CD4-positive, CD25-positive, alpha-beta regulatory T cell (primary cell): ENCODE measurements at regions not wholly inside any gene's neighbourhood (a gene's known extent, or its start where the extent isn't known, plus 50 kb on each side); places are given as distances from the start of the nearest gene placed in this dataset.

ENCODE experiments used
- ATAC-seq, 2 donors: fragments of 150-1000 bp; cut with Tn5 transposase; one replicate each; pipeline ENCODE4 v1.10.0; 2021; ENCODE audit warnings: low read depth in 2 of 2, moderate number of reproducible peaks in 2 of 2, moderate library complexity in 1 of 2
- DNase-seq, 3 donors: peaks; one replicate each; pipeline versions ENCODE4 v3.0.0 to v3.0.0-alpha.2; 2012 to 2022; ENCODE audit warnings: mixed read lengths in 1 of 3
- H3K27ac ChIP-seq: one replicate; pipeline ENCODE4 v1.7.0; 2013; ENCODE audit warnings: mild to moderate bottlenecking, low read length; ENCODE audit not compliant: insufficient read depth, poor library complexity, severe bottlenecking
- H3K27me3 ChIP-seq: one replicate; pipeline ENCODE4 v1.7.0; 2013; ENCODE audit warnings: low read length; ENCODE audit not compliant: control insufficient read depth, insufficient read depth
- H3K36me3 ChIP-seq: one replicate; pipeline ENCODE4 v1.7.0; 2013; ENCODE audit warnings: mild to moderate bottlenecking, low read length, moderate library complexity; ENCODE audit not compliant: control insufficient read depth, insufficient read depth
- H3K4me1 ChIP-seq: 2 replicates; pipeline ENCODE4 v1.7.0; 2013; ENCODE audit warnings: mild to moderate bottlenecking, low read length; ENCODE audit not compliant: insufficient read depth, control insufficient read depth, poor library complexity, severe bottlenecking
- H3K4me3 ChIP-seq: one replicate; pipeline ENCODE4 v1.7.0; 2013; ENCODE audit warnings: low read depth, mild to moderate bottlenecking, low read length, moderate library complexity
- H3K9me3 ChIP-seq, 2 experiments: 1 replicate in 1 of 2; 2 replicates in 1 of 2; pipeline ENCODE4 v1.7.0; 2013; ENCODE audit warnings: low read length in 2 of 2, mild to moderate bottlenecking in 1 of 2, moderate library complexity in 1 of 2; ENCODE audit not compliant: control insufficient read depth in 2 of 2
- H3K27ac Mint-ChIP-seq, 3 donors: one replicate each; pipeline ENCODE4 v1.8.0; 2020 to 2022; ENCODE audit warnings: mild to moderate bottlenecking in 3 of 3, mixed read lengths in 3 of 3, moderate library complexity in 2 of 3
- H3K27me3 Mint-ChIP-seq: one replicate; pipeline ENCODE4 v1.8.0; 2022; ENCODE audit warnings: mild to moderate bottlenecking, mixed read lengths
- H3K36me3 Mint-ChIP-seq: one replicate; pipeline ENCODE4 v1.8.0; 2020; ENCODE audit warnings: mixed read lengths
- H3K4me1 Mint-ChIP-seq, 4 donors: one replicate each; pipeline ENCODE4 v1.8.0; 2020 to 2022; ENCODE audit warnings: mixed read lengths in 4 of 4, mild to moderate bottlenecking in 1 of 4
- H3K4me3 Mint-ChIP-seq, 4 donors: one replicate each; pipeline ENCODE4 v1.8.0; 2020 to 2022; ENCODE audit warnings: mild to moderate bottlenecking in 4 of 4, mixed read lengths in 4 of 4, moderate library complexity in 3 of 4
- H3K9me3 Mint-ChIP-seq, 7 donors: one replicate each; pipeline ENCODE4 v1.8.0; 2020 to 2022; ENCODE audit warnings: mixed read lengths in 7 of 7, mild to moderate bottlenecking in 3 of 7, moderate library complexity in 2 of 7

DNA sequence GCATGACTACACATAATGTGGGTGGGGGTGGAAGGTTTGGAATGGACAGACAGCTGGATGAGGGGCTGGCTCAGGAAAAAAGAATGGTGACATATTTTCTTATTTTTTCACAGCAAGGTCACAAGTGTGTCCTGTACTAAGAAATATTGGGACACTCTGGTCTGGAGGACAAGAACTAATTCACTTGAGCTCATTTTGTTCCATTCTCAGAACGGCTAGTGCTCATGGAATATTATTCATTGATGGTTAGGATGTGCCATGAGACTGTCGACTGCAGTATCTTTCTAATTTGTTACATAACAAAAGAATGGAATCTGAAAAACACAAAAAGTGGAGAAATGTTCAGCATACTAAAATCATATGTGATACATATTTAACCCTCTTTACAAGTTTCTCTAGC is 149.5 kb downstream of the BMP4 start:
- H3K27ac ChIP-seq: no peak overlapping the region
- Mint-ChIP-seq H3K4me1 (no peaks in the 10 kb centered on the region), H3K27me3 (no peaks in the 10 kb centered on the region), H3K9me3 (peaks cover 3 to 15% (median 5%) of the 10 kb centered on the region in 7 donors), H3K36me3 (no peaks in the 10 kb centered on the region), H3K27ac (no peak overlapping the region), H3K4me3 (no peak overlapping the region)
- no peaks in the 10 kb centered on the region for H3K36me3 ChIP-seq
- no peaks in the 10 kb centered on the region for H3K27me3 ChIP-seq
- no peak for DNase-seq
- no peaks in the 10 kb centered on the region for H3K9me3 ChIP-seq
- ATAC-seq: no peak
- H3K4me3 ChIP-seq: no peak overlapping the region
- no peaks in the 10 kb centered on the region for H3K4me1 ChIP-seq

DNA sequence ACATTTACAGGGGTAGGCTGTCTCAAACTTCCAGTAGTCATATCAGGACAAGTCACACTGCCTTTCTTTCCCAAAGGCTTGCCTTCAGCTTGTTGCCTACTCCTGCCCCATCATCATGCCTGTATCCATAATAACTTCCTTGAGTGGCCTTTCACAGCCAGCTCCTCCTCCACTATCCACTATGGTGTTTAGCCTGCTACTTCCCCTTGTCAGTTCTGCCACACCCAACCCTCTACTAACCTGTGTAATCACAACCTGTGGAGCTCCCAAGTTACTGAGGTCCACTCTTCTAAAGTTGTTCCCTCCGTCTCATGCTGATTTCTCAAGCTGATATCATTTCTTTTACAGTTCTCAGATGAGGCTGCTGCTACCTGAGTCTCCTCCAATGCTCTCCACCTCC is 159.9 kb downstream of the BMP4 start:
- Mint-ChIP-seq H3K4me1 (no peaks in the 10 kb centered on the region), H3K27ac (no peak overlapping the region), H3K36me3 (no peaks in the 10 kb centered on the region), H3K27me3 (no peaks in the 10 kb centered on the region), H3K9me3 (peaks cover 0 to 7% (median 2%) of the 10 kb centered on the region in 7 donors), H3K4me3 (no peak overlapping the region)
- no peaks in the 10 kb centered on the region for H3K36me3 ChIP-seq
- no peaks in the 10 kb centered on the region for H3K4me1 ChIP-seq
- H3K27me3 ChIP-seq: no peaks in the 10 kb centered on the region
- DNase-seq (no peak), ATAC-seq (no peak)
- no peaks in the 10 kb centered on the region for H3K9me3 ChIP-seq
- H3K27ac ChIP-seq: no peak overlapping the region
- no peak overlapping the region for H3K4me3 ChIP-seq

DNA sequence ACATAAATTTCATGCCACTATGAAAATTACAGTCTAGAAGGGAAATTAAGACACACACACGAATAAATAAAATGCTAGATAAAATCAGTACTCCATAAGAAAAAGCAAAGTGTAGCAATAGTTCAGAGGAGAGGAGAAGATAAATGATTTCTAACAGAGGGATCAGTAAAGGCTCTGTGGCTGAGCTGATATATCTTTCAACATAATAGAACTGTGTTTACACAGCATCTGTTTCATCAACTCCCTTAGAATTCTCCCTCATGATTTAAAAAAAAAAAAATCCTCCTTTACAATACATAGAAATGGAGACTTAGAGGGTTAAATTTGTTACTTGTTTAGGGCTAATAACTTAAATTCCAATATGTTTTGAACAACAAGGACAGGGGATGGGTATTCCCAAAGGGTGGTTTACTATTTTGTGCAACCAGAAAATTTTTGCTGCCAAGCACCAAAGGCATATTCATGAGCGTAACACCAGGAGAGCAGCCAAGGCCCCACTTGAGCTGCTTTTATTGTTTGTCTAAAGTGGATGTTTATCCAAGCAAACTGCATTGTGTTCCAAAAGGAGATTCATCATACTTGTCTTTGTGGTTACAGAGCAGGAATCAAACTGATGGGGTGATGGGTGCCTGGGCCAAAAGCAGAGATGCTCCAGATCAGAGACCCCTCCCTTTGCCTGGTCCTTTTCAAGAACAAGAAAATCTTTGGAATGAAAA is 162.7 kb downstream of the BMP4 start:
- no peaks in the 10 kb centered on the region for H3K9me3 ChIP-seq
- no peaks in the 10 kb centered on the region for H3K9me3 Mint-ChIP-seq
- no peaks in the 10 kb centered on the region for H3K27me3 ChIP-seq
- H3K36me3 ChIP-seq: no peaks in the 10 kb centered on the region
- H3K4me3 Mint-ChIP-seq: no peak overlapping the region
- peak overlapping the region in 1 of 3 donors; percentile 38 for H3K27ac Mint-ChIP-seq
- no peaks in the 10 kb centered on the region for H3K27me3 Mint-ChIP-seq
- H3K27ac ChIP-seq: no peak overlapping the region
- ATAC-seq: no peak
- no peak overlapping the region for H3K4me3 ChIP-seq
- DNase-seq: no peak
- H3K4me1 ChIP-seq: no peaks in the 10 kb centered on the region
- no peaks in the 10 kb centered on the region for H3K4me1 Mint-ChIP-seq
- H3K36me3 Mint-ChIP-seq: no peaks in the 10 kb centered on the region

DNA sequence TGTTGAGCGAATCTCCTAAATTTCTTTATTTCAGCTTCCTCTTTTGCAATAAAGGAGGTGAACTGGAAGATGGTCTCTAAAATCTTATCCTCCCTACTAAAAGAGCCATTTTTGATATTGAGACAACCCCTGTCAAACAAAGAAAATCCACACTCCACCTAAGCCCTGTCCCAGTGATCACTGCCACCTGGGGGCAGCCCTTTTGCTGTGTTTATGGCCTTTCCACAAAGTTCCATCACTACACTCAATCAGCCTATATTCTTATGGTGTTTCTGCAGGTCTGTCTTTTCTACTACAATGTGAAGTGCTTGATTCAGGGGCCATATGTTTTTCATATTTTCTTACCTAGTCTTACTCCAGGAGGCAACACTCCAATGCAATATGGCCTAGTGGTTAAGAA is 163.7 kb downstream of the BMP4 start:
- Histone ChIP-seq H3K27me3 (no peaks in the 10 kb centered on the region), H3K36me3 (no peaks in the 10 kb centered on the region), H3K27ac (no peak overlapping the region), H3K4me1 (no peaks in the 10 kb centered on the region), H3K9me3 (no peaks in the 10 kb centered on the region), H3K4me3 (no peak overlapping the region)
- no peaks in the 10 kb centered on the region for H3K9me3 Mint-ChIP-seq
- no peaks in the 10 kb centered on the region for H3K4me1 Mint-ChIP-seq
- no peak for ATAC-seq
- DNase-seq: no peak
- H3K4me3 Mint-ChIP-seq: no peak overlapping the region
- H3K27ac Mint-ChIP-seq: no peak overlapping the region
- no peaks in the 10 kb centered on the region for H3K27me3 Mint-ChIP-seq
- no peaks in the 10 kb centered on the region for H3K36me3 Mint-ChIP-seq

DNA sequence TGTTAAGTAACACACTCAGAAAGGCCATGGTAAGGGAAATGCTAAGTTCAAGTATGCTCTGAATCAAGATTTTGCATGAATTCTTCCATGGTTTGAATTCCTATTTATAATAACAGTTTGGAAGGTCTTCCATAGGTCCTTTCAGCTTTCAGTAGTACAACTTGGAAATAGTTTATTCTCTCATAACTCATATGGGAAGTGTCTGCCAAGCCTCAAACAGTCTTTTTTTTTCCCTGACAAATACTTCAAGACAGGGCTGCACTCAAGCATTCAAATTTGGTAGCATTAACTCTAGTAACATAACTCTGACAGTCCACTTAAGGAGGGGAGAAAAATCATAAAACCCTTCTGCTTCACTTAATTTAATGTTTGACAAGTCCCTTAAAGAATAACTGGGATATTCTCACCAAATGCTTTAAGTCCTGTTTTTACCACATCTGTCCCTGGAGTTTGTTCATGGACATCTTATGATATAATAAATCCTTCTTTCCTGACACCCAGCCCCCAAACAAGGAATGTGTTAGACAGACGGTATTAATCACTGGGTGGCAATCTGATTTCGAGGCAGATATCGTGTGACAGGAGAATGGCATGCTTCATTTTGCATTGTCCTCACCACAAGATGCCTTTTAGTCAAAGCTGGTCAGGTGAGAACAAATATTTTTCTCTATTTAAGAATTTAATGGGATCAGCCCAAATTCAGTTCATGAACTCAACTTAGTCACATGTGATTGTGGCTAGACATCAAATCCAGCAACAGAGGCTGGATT is 165.7 kb downstream of the BMP4 start:
- H3K4me1 Mint-ChIP-seq: no peaks in the 10 kb centered on the region
- H3K9me3 ChIP-seq: no peaks in the 10 kb centered on the region
- H3K4me3 Mint-ChIP-seq: no peak overlapping the region
- no peaks in the 10 kb centered on the region for H3K27me3 Mint-ChIP-seq
- no peaks in the 10 kb centered on the region for H3K36me3 Mint-ChIP-seq
- no peak for ATAC-seq
- H3K36me3 ChIP-seq: no peaks in the 10 kb centered on the region
- no peak overlapping the region for H3K4me3 ChIP-seq
- no peak for DNase-seq
- peaks cover 0 to 7% (median 0%) of the 10 kb centered on the region in 7 donors for H3K9me3 Mint-ChIP-seq
- H3K27me3 ChIP-seq: no peaks in the 10 kb centered on the region
- no peaks in the 10 kb centered on the region for H3K4me1 ChIP-seq
- no peak overlapping the region for H3K27ac Mint-ChIP-seq
- H3K27ac ChIP-seq: no peak overlapping the region

DNA sequence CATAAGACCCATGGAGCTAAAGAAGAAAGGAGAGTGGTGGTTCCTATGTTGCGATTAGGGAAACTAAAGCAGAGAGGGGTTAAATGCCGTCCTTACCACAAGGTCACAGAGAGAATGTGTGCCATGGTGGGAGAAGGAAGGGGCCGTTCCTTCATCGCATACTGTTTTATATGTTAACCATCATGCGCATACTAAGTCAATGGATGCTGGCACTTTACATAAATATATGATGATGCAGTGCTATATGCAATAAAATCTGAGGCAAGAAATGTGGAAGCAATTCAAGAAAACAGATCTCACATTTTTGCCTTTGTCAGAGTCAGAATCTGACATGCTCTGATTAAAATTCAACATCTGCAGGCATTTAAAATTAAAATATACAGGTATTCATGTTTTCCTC is 168.1 kb downstream of the BMP4 start:
- Mint-ChIP-seq H3K4me1 (no peaks in the 10 kb centered on the region), H3K9me3 (peaks cover 0 to 25% (median 3%) of the 10 kb centered on the region in 7 donors), H3K4me3 (no peak overlapping the region), H3K27me3 (no peaks in the 10 kb centered on the region), H3K36me3 (no peaks in the 10 kb centered on the region), H3K27ac (no peak overlapping the region)
- no peaks in the 10 kb centered on the region for H3K9me3 ChIP-seq
- no peak overlapping the region for H3K27ac ChIP-seq
- H3K36me3 ChIP-seq: no peaks in the 10 kb centered on the region
- ATAC-seq: no peak
- no peak overlapping the region for H3K4me3 ChIP-seq
- no peaks in the 10 kb centered on the region for H3K27me3 ChIP-seq
- no peak for DNase-seq
- no peaks in the 10 kb centered on the region for H3K4me1 ChIP-seq

DNA sequence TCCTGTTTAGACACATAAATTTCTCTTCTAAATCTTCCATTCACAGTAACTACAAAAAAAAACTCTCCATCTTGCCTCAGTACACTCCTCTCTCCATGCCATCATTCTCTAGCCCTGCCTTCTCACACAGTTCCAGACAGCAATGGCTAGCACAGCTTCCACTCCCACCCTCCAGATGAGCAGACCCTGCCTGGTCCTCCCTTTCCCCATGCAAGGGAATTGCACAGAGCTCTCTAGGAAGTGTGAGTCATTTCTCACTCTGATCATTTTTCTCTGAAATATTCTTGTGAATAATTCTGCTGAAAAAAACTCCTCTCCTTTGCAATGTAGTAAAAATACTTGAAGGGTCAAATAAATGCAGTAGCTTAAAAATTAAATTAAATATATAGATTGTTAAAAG is 170.6 kb downstream of the BMP4 start:
- H3K4me3 Mint-ChIP-seq: no peak overlapping the region
- no peaks in the 10 kb centered on the region for H3K27me3 Mint-ChIP-seq
- no peak overlapping the region for H3K27ac ChIP-seq
- no peak for ATAC-seq
- H3K36me3 Mint-ChIP-seq: no peaks in the 10 kb centered on the region
- no peaks in the 10 kb centered on the region for H3K9me3 ChIP-seq
- no peak for DNase-seq
- H3K9me3 Mint-ChIP-seq: peaks cover 0 to 25% (median 4%) of the 10 kb centered on the region in 7 donors
- H3K27me3 ChIP-seq: no peaks in the 10 kb centered on the region
- H3K4me1 Mint-ChIP-seq: no peaks in the 10 kb centered on the region
- H3K4me3 ChIP-seq: no peak overlapping the region
- no peaks in the 10 kb centered on the region for H3K4me1 ChIP-seq
- no peaks in the 10 kb centered on the region for H3K36me3 ChIP-seq
- no peak overlapping the region for H3K27ac Mint-ChIP-seq

DNA sequence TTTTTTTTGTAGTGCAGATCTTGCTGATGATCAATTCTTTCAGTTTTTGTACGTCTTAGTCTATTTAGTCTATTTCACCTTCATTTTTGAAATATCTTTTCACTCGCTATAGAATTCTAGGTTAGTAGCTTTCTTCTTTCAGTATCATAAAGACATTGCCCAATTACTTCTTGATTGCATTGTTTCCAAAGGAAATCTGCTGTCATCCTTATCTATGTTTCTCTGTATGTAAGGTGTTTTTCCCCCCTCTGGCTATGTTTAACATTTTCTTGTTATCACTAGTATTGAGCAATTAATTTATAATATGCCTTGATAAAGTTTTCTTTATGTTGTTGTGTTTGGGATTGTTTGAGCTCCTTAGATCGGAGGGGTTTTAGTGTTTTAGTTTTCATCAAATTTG is 171.9 kb downstream of the BMP4 start:
- Mint-ChIP-seq H3K4me3 (no peak overlapping the region), H3K27ac (no peak overlapping the region), H3K4me1 (no peaks in the 10 kb centered on the region), H3K27me3 (no peaks in the 10 kb centered on the region), H3K36me3 (no peaks in the 10 kb centered on the region), H3K9me3 (peaks cover 0 to 25% (median 5%) of the 10 kb centered on the region in 7 donors)
- no peaks in the 10 kb centered on the region for H3K4me1 ChIP-seq
- ATAC-seq: no peak
- no peak overlapping the region for H3K4me3 ChIP-seq
- H3K27ac ChIP-seq: no peak overlapping the region
- no peak for DNase-seq
- H3K36me3 ChIP-seq: no peaks in the 10 kb centered on the region
- no peaks in the 10 kb centered on the region for H3K27me3 ChIP-seq
- no peaks in the 10 kb centered on the region for H3K9me3 ChIP-seq
